ENCODE measurements at regions not wholly inside any gene's neighbourhood (a gene's known extent, or its start where the extent isn't known, plus 50 kb on each side); places are given as distances from the start of the nearest gene placed in this dataset.

DNA sequence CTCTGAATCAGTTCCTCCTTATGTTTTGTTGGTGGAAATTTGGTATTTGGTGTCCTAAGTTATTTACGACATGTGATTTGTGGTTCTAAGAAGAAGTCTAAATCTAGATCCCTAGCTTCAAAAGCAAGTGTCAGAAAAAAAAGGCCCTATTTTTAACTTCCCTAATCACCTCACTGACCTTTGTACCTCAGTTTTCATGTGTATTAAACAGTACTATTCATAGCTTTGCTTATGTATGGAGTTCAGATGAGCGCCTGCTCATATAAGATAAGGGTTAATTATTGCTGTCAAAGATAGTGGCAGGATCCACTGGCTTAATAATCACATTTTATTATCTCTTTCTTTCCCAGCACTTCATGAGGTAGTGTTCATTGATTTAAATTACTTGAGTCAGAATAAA is 318.2 kb downstream of the PARP8 start:
- peaks cover 17% of the 10 kb centered on the region for H3K27me3 Mint-ChIP-seq
- H3K36me3 Mint-ChIP-seq: no peaks in the 10 kb centered on the region
- H3K27ac Mint-ChIP-seq: no peak overlapping the region
- H3K9me3 Mint-ChIP-seq: no peaks in the 10 kb centered on the region
- DNase-seq: no peak
- H3K4me3 Mint-ChIP-seq: no peak overlapping the region
- no peaks in the 10 kb centered on the region for H3K4me1 Mint-ChIP-seq

DNA sequence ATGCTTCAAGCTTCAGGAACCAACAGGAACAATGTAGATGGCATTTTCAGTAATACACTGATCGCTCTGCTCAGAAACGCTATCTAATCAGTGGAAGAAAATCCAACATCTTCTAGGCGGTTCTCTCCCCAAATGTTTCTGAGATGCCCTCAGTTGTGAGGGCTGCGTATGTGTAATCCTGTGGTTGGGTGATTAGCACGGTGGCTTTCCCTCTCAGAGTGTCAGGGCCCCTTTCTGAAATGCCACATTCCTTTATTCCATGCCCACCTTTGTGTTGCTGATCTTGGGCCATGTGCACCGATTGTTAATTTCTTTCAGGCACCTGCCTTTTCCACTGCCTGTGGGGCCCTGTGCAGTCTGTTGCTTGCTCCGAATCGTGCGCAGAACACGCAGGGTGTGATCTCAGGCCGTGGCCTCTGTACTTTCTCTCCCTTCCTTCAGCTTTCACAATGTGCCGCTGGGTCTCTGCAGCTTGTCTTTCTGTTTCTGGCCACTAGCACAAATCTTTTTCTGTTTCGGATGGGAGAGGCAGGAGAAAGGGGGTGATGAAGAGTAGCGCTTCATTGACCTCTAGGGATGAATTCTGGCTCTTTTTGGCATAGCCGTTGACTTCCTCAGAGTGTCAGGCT is 324.0 kb downstream of the PARP8 start:
- Mint-ChIP-seq H3K9me3 (no peaks in the 10 kb centered on the region), H3K27me3 (peaks cover 21% of the 10 kb centered on the region)

DNA sequence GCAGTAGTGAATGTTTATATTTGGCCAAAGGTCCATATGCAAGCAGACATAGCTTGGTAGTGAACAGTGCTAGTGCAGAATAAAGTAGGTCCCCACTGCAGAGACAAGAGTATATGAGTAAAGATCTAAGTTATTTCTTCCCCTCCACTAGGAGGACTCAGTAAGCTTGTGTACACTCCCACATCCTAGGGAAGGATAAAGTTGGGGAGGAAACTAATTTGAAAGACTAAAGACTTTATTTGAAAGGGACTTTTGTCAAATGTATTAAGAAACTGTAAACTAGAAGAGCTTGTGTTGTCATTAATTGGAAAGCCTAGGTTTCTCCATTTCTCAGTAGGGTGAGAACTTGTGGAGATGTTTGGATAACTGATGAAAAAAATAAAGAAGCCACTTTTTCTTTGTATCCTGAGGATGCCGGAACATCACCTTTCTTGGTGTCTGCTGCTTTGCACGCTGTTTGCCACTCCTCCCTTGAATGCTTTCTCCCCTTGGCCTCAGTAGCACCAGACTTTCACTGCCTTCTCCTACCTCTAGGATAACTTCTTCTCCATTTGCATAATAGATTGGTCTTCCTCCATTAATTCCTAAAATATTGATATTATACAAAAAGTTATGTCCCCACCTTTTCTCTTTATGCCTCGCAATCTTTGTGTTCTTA is 329.0 kb downstream of the PARP8 start:
- H3K4me1 Mint-ChIP-seq: no peaks in the 10 kb centered on the region

More for the DNA sequence above, 324.0 kb downstream of the PARP8 start:
- H3K4me3 Mint-ChIP-seq: no peak overlapping the region
- DNase-seq: no peak
- H3K4me1 Mint-ChIP-seq: no peaks in the 10 kb centered on the region
- H3K27ac Mint-ChIP-seq: no peak overlapping the region
- no peaks in the 10 kb centered on the region for H3K36me3 Mint-ChIP-seq

DNA sequence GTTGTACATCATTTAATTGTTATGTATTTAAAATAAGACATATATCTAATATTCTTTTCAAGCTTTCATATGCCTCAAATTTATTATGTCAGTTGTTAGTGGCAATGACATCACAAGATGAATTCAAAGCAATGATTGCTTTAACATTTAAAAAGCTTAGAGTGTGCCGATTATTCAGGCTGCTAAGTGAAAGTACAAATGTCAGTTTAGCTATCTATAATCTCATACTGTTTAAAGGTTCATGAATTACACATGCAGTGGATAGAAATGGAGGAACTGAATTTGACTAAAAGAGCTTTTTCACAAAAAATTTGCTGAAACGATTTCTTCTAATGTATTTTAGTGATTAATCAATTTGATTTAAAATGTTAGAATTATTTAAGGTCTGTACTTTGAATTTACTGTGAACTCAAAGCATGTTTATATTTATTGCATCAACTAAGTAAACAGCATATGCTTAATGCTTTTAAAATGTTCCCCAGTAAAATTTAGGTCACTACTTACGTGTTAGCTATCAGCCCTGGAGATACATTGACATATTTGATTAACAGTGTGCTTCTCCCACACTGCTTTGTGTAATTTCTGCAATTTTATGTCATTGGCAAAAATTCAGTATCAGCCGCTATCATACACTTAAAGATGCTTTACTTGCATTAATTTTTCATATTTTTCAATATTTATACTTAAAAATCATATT is 334.9 kb downstream of the PARP8 start:
- Mint-ChIP-seq H3K36me3 (no peaks in the 10 kb centered on the region), H3K27ac (no peak overlapping the region), H3K4me3 (no peak overlapping the region), H3K9me3 (no peaks in the 10 kb centered on the region), H3K27me3 (peaks cover 9% of the 10 kb centered on the region), H3K4me1 (no peaks in the 10 kb centered on the region)
- no peak for DNase-seq

More for the DNA sequence above, 329.0 kb downstream of the PARP8 start:
- Mint-ChIP-seq H3K27me3 (peaks cover 10% of the 10 kb centered on the region), H3K27ac (no peak overlapping the region), H3K36me3 (no peaks in the 10 kb centered on the region), H3K9me3 (no peaks in the 10 kb centered on the region), H3K4me3 (no peak overlapping the region)
- DNase-seq: no peak

DNA sequence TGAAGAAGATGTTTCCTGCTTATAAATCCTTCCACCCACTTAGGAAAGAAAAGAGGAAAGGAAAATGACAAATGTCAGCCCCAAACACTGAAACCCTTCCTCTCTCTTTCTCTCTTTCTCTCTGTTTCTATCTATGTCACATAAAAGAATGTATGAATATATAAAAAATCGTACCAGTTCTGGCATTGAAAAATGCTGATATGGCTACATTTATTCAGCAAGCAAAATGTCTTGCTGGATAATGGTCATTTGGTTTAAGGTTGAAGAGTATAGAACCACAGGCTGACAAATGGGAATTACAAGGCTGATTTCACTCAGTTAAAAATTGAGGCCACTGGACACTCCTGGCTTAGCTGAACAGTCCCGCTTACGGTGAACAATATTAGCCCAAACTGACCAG is 335.9 kb downstream of the PARP8 start:
- no peaks in the 10 kb centered on the region for H3K4me1 Mint-ChIP-seq
- H3K27me3 Mint-ChIP-seq: peaks cover 10% of the 10 kb centered on the region
- DNase-seq: no peak
- no peak overlapping the region for H3K27ac Mint-ChIP-seq
- no peak overlapping the region for H3K4me3 Mint-ChIP-seq
- H3K36me3 Mint-ChIP-seq: no peaks in the 10 kb centered on the region
- H3K9me3 Mint-ChIP-seq: no peaks in the 10 kb centered on the region

DNA sequence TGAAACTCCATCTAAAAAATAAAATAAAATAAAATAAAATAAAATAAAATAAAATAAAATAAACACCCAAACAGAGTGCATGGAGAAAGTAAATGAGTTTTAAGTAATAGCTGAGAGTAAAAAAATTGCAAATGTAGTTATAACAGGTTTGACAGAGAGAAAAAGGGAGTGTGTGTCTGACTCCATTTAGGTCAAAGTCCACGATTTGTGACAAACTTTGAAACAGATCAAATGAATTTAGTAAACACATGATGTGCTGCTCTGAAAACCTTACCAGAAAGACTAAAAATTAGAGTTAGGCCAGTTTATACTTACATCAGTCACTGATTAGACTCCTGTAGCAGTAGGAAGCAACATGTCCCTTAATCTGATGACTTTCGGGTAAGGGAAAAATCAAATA is 346.6 kb downstream of the PARP8 start:
- no peak for DNase-seq
- no peaks in the 10 kb centered on the region for H3K4me1 Mint-ChIP-seq
- no peaks in the 10 kb centered on the region for H3K27me3 Mint-ChIP-seq
- H3K27ac Mint-ChIP-seq: no peak overlapping the region
- H3K36me3 Mint-ChIP-seq: no peaks in the 10 kb centered on the region
- no peak overlapping the region for H3K4me3 Mint-ChIP-seq
- H3K9me3 Mint-ChIP-seq: peaks cover 2% of the 10 kb centered on the region

DNA sequence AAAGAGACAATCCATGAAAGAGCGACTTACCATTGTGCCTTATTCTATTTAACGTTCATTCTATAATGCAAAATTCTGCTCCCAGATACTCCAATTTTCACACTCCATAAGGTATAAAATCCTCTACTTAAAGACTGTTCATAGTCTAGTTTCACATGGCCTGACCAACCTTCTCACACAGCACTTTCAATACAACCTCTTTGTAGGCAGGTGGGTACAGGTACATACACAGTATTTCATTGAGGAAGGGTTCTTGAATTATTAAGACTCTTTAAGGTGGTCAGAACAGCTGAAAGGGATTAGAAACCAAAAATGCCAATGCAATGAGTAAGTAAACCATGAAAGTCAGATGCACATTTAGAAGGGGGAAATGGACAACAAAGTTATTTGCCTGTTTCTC is 352.0 kb downstream of the PARP8 start:
- no peaks in the 10 kb centered on the region for H3K4me1 Mint-ChIP-seq
- no peak for DNase-seq
- no peak overlapping the region for H3K27ac Mint-ChIP-seq
- H3K27me3 Mint-ChIP-seq: no peaks in the 10 kb centered on the region
- H3K4me3 Mint-ChIP-seq: no peak overlapping the region
- H3K36me3 Mint-ChIP-seq: no peaks in the 10 kb centered on the region
- H3K9me3 Mint-ChIP-seq: no peaks in the 10 kb centered on the region

DNA sequence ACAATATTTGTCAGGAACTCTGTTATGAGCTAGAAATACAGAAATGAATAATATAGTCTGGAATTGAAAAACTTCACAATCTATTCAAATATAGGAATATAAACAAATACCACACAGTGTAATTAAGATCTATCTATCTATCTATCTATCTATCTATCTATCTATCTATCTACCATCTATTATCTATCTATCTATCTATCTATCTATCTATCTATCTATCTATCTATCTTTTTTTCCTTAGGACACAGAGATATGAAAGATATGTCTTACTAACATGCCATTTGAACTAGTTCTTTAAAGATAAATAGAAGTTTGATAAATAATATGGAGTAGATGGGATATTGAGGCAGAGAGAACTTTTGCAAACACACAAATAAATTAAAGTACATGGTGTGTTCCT is 357.8 kb downstream of the PARP8 start:
- Mint-ChIP-seq H3K36me3 (no peaks in the 10 kb centered on the region), H3K9me3 (peaks cover 4% of the 10 kb centered on the region), H3K4me3 (no peak overlapping the region), H3K27ac (no peak overlapping the region), H3K4me1 (no peaks in the 10 kb centered on the region), H3K27me3 (no peaks in the 10 kb centered on the region)
- no peak for DNase-seq

DNA sequence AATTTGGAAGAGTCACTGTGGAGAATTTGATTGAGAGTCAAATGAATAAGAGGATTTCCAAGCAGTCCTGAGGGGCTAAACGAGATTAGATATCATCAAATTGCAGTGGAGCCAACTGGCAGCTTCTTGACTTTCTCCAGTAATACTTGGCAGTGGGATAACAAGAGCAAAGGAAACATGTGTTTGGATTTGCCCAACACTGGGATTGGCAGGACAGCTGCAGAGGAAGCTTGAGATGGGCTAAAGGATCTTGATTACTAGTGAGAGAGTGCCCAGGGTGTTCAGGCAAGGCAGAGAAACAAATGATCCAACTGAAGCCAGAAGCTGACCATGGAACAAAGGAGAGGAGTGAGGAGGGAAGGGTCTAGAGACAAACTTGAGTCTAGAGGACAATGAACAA is 356.0 kb upstream of the ISL1 start:
- Mint-ChIP-seq H3K4me1 (no peaks in the 10 kb centered on the region), H3K4me3 (no peak overlapping the region), H3K9me3 (peaks cover 5% of the 10 kb centered on the region), H3K27me3 (no peaks in the 10 kb centered on the region), H3K36me3 (no peaks in the 10 kb centered on the region), H3K27ac (no peak overlapping the region)
- DNase-seq: no peak

DNA sequence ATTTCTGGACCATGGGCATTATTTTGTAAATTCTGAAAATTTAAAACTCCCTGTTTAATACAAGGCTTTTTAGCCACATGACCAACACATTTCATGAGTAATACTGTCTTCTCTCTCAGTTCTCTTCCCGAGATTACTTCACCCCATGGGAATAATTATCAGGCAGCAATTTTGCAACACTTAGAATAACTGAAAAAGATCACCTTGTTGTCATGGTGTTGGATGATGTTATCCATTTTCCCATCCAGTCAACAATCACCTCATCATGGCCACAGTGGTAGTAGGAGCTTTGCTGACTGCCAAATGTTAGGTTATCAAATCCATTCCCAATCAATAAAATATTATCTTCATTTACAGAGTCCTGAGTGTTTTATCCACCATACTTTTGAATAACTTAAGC is 354.9 kb upstream of the ISL1 start:
- DNase-seq: no peak
- Mint-ChIP-seq H3K9me3 (peaks cover 5% of the 10 kb centered on the region), H3K36me3 (no peaks in the 10 kb centered on the region), H3K4me3 (no peak overlapping the region), H3K27me3 (no peaks in the 10 kb centered on the region), H3K4me1 (no peaks in the 10 kb centered on the region), H3K27ac (no peak overlapping the region)

DNA sequence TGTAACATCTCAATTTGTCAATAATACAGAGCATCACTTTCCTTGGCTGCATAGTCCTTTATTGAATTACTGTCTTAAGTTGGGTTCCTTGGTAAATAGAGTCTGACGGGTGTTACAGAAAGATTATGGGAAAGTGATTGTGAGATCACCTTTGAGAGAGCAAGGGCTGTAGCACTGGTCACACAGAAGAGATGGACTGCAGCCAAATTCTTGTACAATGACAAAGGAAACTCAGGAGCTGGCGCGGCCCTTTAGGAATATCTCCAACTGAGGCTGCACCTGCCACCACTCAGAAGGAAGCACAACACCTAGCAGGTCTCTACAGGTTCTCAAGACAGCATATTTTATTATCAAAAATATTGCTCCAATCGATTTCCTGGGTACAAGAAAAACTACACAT is 350.0 kb upstream of the ISL1 start:
- no peak for DNase-seq
- no peak overlapping the region for H3K4me3 Mint-ChIP-seq
- H3K27ac Mint-ChIP-seq: no peak overlapping the region
- H3K36me3 Mint-ChIP-seq: no peaks in the 10 kb centered on the region
- H3K27me3 Mint-ChIP-seq: no peaks in the 10 kb centered on the region
- H3K9me3 Mint-ChIP-seq: peaks cover 1% of the 10 kb centered on the region
- H3K4me1 Mint-ChIP-seq: no peaks in the 10 kb centered on the region

DNA sequence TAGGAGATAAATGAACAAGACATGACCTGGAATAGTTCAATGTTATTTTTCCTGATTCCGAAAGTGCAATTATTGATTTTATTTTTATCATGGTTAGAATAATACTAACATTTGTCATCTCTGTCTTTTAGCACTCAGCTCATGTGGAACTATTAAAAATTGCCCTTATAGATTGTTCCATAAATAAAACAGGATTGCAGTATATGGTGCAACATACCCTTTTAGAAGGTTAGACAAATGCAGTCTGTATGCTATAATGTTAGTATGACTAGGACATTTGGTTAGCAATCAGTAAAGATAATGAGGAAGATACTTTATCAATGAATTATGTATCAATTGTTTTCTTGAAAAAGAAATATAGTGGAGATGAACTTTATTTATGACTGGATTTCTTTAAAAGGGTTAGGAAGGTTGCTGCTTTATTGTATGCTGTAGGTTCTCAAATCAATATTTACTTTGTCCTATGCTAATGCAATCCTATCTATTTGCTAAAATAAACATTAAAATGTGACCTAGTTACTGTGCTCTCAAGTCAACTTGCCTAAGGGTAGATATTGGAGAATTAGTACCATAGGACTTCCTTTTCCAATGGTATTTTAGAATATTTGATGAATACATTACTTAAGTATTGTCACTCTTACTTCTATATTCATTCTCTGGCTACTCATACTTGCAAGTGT is 348.9 kb upstream of the ISL1 start:
- no peaks in the 10 kb centered on the region for H3K4me1 Mint-ChIP-seq
- H3K4me3 Mint-ChIP-seq: no peak overlapping the region

DNA sequence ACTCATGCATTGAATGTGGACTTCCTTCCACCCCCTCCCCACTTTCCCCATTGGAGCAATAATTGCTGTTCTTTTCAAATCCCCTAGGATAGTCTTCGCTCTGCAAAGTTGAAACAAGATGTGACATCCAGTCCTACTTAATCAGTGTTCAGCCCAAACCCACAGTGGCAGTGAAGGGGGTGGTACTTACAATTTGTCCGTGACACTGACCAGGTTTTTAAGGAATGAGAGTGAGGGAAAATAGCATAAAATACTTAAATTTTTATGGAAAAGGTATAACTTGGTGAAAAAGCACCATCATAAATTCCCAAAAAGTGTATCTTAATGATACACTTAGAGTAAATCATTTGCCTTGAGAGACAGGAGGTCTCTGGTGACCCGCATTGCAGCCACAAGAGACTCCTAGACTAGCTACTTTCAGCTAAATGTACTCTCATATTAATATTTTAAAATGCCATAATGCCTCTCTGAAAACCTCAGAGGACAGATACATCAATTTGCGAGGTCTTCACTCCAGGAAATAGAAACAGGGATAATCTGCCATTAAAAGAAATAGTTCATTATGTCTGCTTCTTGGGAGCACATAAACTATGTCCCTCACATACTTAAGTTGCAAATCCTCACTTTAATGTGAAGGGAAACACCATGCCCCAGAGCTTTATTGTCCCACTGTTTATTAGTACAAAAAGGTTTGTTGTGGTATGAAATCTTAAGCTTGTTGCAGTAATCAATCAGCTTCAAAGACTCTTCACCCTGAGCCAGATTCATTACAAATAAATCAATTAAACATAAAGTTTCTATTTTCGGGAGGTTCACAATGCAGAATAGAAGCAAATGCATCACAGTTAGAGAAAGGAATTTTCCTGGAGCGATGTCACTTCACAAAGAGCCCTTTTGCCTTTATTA is 343.6 kb upstream of the ISL1 start:
- Mint-ChIP-seq H3K36me3 (no peaks in the 10 kb centered on the region), H3K27ac (no peak overlapping the region), H3K4me3 (no peak overlapping the region), H3K4me1 (no peaks in the 10 kb centered on the region), H3K9me3 (no peaks in the 10 kb centered on the region), H3K27me3 (no peaks in the 10 kb centered on the region)
- no peak for DNase-seq

More for the DNA sequence above, 348.9 kb upstream of the ISL1 start:
- Mint-ChIP-seq H3K36me3 (no peaks in the 10 kb centered on the region), H3K27me3 (no peaks in the 10 kb centered on the region), H3K9me3 (peaks cover 1% of the 10 kb centered on the region), H3K27ac (no peak overlapping the region)
- no peak for DNase-seq

DNA sequence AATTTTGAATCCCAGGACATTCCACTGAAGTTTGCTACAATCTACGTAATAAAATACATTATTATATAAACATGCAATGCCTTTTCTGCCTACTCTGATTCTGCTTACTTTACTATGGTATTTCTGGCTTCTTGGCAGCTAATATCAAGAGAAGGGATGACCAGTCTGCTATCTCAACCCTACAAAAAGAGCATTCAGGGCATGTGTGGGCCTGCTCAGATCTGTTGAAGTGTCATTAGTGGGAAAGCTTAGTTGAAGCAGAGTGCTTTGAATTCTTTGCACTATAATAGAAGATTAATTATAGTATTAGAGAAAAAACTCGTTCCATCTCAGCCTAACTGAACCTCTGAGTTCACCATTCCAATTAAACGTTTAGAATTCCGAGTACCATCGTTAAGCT is 339.5 kb upstream of the ISL1 start:
- no peaks in the 10 kb centered on the region for H3K4me1 Mint-ChIP-seq
- no peak overlapping the region for H3K27ac Mint-ChIP-seq
- no peaks in the 10 kb centered on the region for H3K9me3 Mint-ChIP-seq
- H3K4me3 Mint-ChIP-seq: no peak overlapping the region
- no peak for DNase-seq
- H3K27me3 Mint-ChIP-seq: no peaks in the 10 kb centered on the region
- H3K36me3 Mint-ChIP-seq: no peaks in the 10 kb centered on the region

DNA sequence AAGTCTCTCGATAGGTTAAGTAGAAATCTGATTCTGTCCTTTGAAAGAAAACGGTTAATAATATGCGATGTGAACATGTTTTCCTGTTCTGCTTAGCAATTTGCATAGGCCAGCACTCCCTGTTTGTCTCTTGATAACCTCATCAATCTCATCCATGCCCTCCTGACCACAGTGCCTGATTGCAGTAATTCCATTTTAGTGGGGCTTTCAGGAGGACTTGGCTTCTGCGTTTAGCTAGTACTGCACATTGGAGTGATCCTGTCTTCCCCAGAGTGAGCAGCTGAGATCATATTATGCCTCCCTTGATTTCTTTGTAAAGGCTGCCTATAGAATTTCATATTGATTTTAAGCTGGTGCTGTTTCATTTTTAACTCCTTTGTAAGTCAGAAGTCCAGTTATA is 335.9 kb upstream of the ISL1 start:
- DNase-seq: no peak
- no peak overlapping the region for H3K27ac Mint-ChIP-seq
- H3K9me3 Mint-ChIP-seq: no peaks in the 10 kb centered on the region
- H3K36me3 Mint-ChIP-seq: no peaks in the 10 kb centered on the region
- H3K4me1 Mint-ChIP-seq: no peaks in the 10 kb centered on the region
- H3K27me3 Mint-ChIP-seq: no peaks in the 10 kb centered on the region
- no peak overlapping the region for H3K4me3 Mint-ChIP-seq
